ENCODE measurements at regions not wholly inside any gene's neighbourhood (a gene's known extent, or its start where the extent isn't known, plus 50 kb on each side); places are given as distances from the start of the nearest gene placed in this dataset.
"Not testable (repeated sequence)": the region's sequence is repeated elsewhere in the genome, so short reads cannot be mapped to it uniquely, and the experiment has no call there.

GRCh38 chr12:68481181-68481941, 129.3 kb upstream of the RAP1B start:
- FAIRE-seq: no peak

GRCh38 chr12:68482014-68482413, 128.7 kb upstream of the RAP1B start:
- no peak for FAIRE-seq

GRCh38 chr12:68482660-68483059, 128.0 kb upstream of the RAP1B start:
- no peak for FAIRE-seq

- FAIRE-seq: no peak
Measured at GRCh38 chr12:68483592-68484383, 126.9 kb upstream of the RAP1B start.

GRCh38 chr12:68484578-68484977, 126.1 kb upstream of the RAP1B start:
- not testable (repeated sequence) for FAIRE-seq

- FAIRE-seq: not testable (repeated sequence)
Measured at GRCh38 chr12:68486449-68486848, 124.2 kb upstream of the RAP1B start.

- FAIRE-seq: no peak
Measured at GRCh38 chr12:68487721-68488309, 122.9 kb upstream of the RAP1B start.

GRCh38 chr12:68489273-68489672, 121.4 kb upstream of the RAP1B start:
- no peak for FAIRE-seq

- FAIRE-seq: no peak
Measured at GRCh38 chr12:68490476-68490875, 120.2 kb upstream of the RAP1B start.

- no peak for FAIRE-seq
Measured at GRCh38 chr12:68491204-68491960, 119.3 kb upstream of the RAP1B start.

- no peak for FAIRE-seq
Measured at GRCh38 chr12:68495336-68496070, 115.2 kb upstream of the RAP1B start.

- no peak for FAIRE-seq
Measured at GRCh38 chr12:68497107-68497506, 113.6 kb upstream of the RAP1B start.

- no peak for FAIRE-seq
Measured at GRCh38 chr12:68497702-68498101, 113.0 kb upstream of the RAP1B start.

GRCh38 chr12:68498736-68499135, 112.0 kb upstream of the RAP1B start:
- no peak for FAIRE-seq

GRCh38 chr12:68499616-68500015, 111.1 kb upstream of the RAP1B start:
- FAIRE-seq: no peak

GRCh38 chr12:68501226-68501625, 109.5 kb upstream of the RAP1B start:
- FAIRE-seq: no peak

- FAIRE-seq: no peak
Measured at GRCh38 chr12:68505970-68506369, 104.7 kb upstream of the RAP1B start.

- no peak for FAIRE-seq
Measured at GRCh38 chr12:68506619-68507018, 104.1 kb upstream of the RAP1B start.

GRCh38 chr12:68507657-68508056, 103.0 kb upstream of the RAP1B start:
- no peak for FAIRE-seq

- FAIRE-seq: no peak
Measured at GRCh38 chr12:68508576-68508975, 102.1 kb upstream of the RAP1B start.

GRCh38 chr12:68509242-68509641, 101.5 kb upstream of the RAP1B start:
- FAIRE-seq: no peak

GRCh38 chr12:68510397-68510796, 100.3 kb upstream of the RAP1B start:
- no peak for FAIRE-seq
